AG04450 (cell line): ENCODE measurements at regions not wholly inside any gene's neighbourhood (a gene's known extent, or its start where the extent isn't known, plus 50 kb on each side); places are given as distances from the start of the nearest gene placed in this dataset.

Experiments used
- CTCF ChIA-PET: fragments of 300-600, 350-600 bp; formaldehyde crosslinking; extraction: SDS; loops from one replicate; lab custom pipeline; 2022; ENCODE audit warnings: antibody characterized with exemption, inconsistent platforms; lab: Charles Lee
- POLR2A ChIA-PET: fragments of 350-600 bp; formaldehyde crosslinking; extraction: SDS; loops from one replicate; lab custom pipeline; 2021; ENCODE audit warnings: antibody characterized with exemption, inconsistent platforms; lab: Yijun Ruan, JAX
- DNase-seq: peaks from one replicate; pipeline ENCODE4 v3.0.0-alpha.2; 2011; ENCODE audit warnings: low read depth, low spot score
- H3K27ac ChIP-seq: one replicate; pipeline ENCODE4 v1.5.1; 2012; ENCODE audit warnings: low read depth, low read length, control low read depth
- H3K27me3 ChIP-seq: one replicate; pipeline ENCODE4 v1.6.0; 2012; ENCODE audit warnings: low read length; ENCODE audit not compliant: control insufficient read depth, insufficient read depth
- H3K4me3 ChIP-seq: 2 replicates; pipeline ENCODE4 v1.5.1; 2011; ENCODE audit warnings: mild to moderate bottlenecking, low read depth, low read length, control low read depth
- H3K9me3 ChIP-seq: 2 replicates; pipeline ENCODE4 v1.5.1; 2012; ENCODE audit warnings: low read length; ENCODE audit not compliant: control insufficient read depth, insufficient read depth
- CTCF ChIP-seq: IDR thresholded peaks from 2 replicates; pipeline ENCODE4 v1.5.1; 2011; ENCODE audit warnings: low read depth, low read length, control low read depth, inconsistent platforms

GRCh38 chr5:159419576-159419975 lies 89.3 kb upstream of the IL12B start:
- Histone ChIP-seq H3K9me3 (no peaks in the 10 kb centered on the region), H3K27me3 (no peaks in the 10 kb centered on the region), H3K4me3 (no peak overlapping the region), H3K27ac (no peak overlapping the region)
- TF ChIP-seq CTCF, result no peak
- CTCF ChIA-PET, result interaction anchor here (1.0 to 1.3 kb wide), 2 partner anchors 17 to 263 kb away, joined by 4 to 5 read pairs; no protein-coding TSS in a partner anchor
- POLR2A ChIA-PET, result no interaction called here
- DNase-seq, result no peak

- Histone ChIP-seq H3K27ac (no peak overlapping the region), H3K27me3 (no peaks in the 10 kb centered on the region), H3K4me3 (no peak overlapping the region), H3K9me3 (no peaks in the 10 kb centered on the region)
- TF ChIP-seq CTCF, result no peak
- CTCF ChIA-PET, result interaction anchor here (1.0 to 1.3 kb wide), 2 partner anchors 19 to 264 kb away, joined by 4 to 5 read pairs; no protein-coding TSS in a partner anchor
- DNase-seq, result no peak
- POLR2A ChIA-PET, result no interaction called here
Observed at GRCh38 chr5:159420940-159421339, 90.7 kb upstream of the IL12B start.

- Histone ChIP-seq H3K27ac (no peak overlapping the region), H3K9me3 (no peaks in the 10 kb centered on the region), H3K27me3 (peaks cover 4% of the 10 kb centered on the region), H3K4me3 (no peak overlapping the region)
- no peak for TF ChIP-seq CTCF
- POLR2A ChIA-PET, result no interaction called here
- CTCF ChIA-PET, result no interaction called here
- DNase-seq, result no peak
Observed at GRCh38 chr5:159422361-159422760, 92.1 kb upstream of the IL12B start.

- H3K4me3 ChIP-seq, result no peak overlapping the region
- POLR2A ChIA-PET, result no interaction called here
- TF ChIP-seq CTCF, result no peak
- DNase-seq, result no peak
- CTCF ChIA-PET, result no interaction called here
- H3K27me3 ChIP-seq, result peaks cover 4% of the 10 kb centered on the region
- H3K27ac ChIP-seq, result no peak overlapping the region
- no peaks in the 10 kb centered on the region for H3K9me3 ChIP-seq
Observed at GRCh38 chr5:159422910-159423309, 92.6 kb upstream of the IL12B start.

- Histone ChIP-seq H3K4me3 (no peak overlapping the region), H3K9me3 (no peaks in the 10 kb centered on the region), H3K27me3 (peaks cover 8% of the 10 kb centered on the region), H3K27ac (no peak overlapping the region)
- TF ChIP-seq CTCF, result no peak
- DNase-seq, result no peak
- POLR2A ChIA-PET, result no interaction called here
- CTCF ChIA-PET, result no interaction called here
Observed at GRCh38 chr5:159424123-159424522, 93.8 kb upstream of the IL12B start.
